ENCODE measurements at regions not wholly inside any gene's neighbourhood (a gene's known extent, or its start where the extent isn't known, plus 50 kb on each side); places are given as distances from the start of the nearest gene placed in this dataset.

GRCh38 chr9:90129446-90129845, 513.2 kb downstream of the DIRAS2 start:
- TF ChIP-seq EZH2 (optimal IDR thresholded peaks at IDR 0.05; ENCODE audit: low read depth, low read length): no peak
- no peak for TF ChIP-seq CTCF (IDR thresholded peaks at IDR 0.05; ENCODE audit: low read length)
- TF ChIP-seq EZH2phosphoT487 (IDR thresholded peaks at IDR 0.05; ENCODE audit: low read length): no peak
